ENCODE measurements at regions not wholly inside any gene's neighbourhood (a gene's known extent, or its start where the extent isn't known, plus 50 kb on each side); places are given as distances from the start of the nearest gene placed in this dataset.
A peak's percentile ranks its signal among the peaks of the same experiment; 100 is the strongest.

DNA sequence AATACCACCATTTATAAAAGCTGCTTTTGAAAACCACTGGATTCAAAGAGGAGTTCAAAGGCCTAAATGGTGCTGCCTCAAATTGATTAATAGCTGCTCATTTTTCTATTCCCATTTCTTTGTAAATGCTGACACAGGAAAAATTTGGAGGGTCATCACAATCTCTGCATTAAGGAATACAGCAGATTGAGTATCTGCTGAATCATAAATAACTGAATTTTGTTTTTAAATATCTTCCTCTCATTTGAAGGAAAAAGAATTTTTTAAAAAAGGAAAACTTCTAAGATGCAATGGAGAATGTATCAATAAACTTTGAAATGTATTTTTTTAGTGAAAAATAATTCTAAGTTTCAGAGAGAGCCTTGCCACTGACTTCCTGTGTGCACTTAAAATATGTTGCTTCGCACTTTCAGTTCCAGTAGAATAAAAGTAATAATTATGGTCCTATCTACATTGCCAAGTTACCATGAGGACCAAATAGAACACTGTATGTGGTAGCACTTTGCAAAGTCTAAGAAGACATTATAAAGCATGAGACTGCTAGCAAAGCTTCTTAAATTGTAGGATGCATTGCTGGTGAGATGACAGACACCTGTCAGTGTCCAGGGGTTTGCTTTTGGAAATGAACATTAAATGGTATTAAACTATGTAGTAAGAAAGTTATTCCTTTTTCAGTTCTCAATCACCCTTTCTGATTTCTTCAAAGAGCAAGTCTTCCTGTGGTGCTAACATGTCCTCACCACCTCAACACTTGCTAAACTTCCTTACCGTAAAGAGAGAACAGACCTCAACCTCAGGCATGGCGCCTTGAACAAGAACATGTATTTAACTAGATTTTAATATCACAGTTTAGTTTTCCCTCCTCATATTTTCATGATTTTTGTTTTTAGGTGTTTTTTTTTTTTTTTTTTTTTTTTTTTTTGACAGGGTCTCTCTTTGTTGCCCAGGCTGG, 555.1 kb downstream of the EBF1 start:
- Mint-ChIP-seq H3K36me3 (ENCODE audit: unreplicated experiment) (no peaks in the 10 kb centered on the region), H3K27me3 (ENCODE audit: unreplicated experiment) (no peaks in the 10 kb centered on the region)

DNA sequence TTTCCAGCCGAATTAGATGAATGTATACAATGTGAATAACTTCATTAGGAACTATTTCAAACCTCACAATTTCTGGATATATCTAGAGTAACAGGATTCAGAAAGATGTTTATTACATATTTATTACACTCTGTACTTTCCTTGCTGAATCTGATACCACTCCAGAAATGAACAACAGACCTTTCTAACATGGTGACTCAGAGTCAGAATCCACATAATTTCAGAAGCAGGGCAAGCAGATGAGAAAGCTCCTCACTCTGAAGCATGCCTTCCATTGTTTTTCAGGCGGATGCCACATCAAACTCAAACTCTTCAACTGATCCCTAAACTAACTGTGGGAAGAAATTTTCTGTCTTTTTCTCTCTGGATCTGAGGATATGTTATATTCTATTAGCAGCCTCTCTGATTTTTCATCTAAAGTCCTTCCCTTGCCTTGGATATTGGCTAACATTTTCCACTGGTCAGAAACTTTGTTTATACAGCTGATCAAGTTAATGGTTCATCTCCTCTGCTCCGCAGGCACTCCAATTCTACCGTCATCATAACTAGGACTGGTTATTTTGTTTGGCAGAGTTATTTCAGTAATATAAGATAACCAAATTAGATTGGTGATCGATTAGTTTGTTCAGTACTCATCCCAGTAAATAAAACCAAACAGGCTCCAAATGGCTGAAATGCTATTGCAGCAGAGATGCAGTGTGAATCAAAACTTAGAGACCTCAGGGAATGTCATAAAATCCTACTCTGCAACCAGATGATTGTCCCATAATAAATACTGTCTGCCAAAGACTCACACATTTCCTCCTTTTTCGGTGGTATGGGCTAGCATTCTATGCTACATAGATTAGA, 556.0 kb downstream of the EBF1 start:
- TF ChIP-seq, protein P1, sequence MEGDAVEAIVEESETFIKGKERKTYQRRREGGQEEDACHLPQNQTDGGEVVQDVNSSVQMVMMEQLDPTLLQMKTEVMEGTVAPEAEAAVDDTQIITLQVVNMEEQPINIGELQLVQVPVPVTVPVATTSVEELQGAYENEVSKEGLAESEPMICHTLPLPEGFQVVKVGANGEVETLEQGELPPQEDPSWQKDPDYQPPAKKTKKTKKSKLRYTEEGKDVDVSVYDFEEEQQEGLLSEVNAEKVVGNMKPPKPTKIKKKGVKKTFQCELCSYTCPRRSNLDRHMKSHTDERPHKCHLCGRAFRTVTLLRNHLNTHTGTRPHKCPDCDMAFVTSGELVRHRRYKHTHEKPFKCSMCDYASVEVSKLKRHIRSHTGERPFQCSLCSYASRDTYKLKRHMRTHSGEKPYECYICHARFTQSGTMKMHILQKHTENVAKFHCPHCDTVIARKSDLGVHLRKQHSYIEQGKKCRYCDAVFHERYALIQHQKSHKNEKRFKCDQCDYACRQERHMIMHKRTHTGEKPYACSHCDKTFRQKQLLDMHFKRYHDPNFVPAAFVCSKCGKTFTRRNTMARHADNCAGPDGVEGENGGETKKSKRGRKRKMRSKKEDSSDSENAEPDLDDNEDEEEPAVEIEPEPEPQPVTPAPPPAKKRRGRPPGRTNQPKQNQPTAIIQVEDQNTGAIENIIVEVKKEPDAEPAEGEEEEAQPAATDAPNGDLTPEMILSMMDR (IDR thresholded peaks at IDR 0.05) = no peak
- DNase-seq (ENCODE audit: extremely low spot score, unreplicated experiment) = no peak
- peak overlapping the region; percentile 93 for H3K27ac Mint-ChIP-seq (ENCODE audit: unreplicated experiment)

More for the DNA sequence above, 555.1 kb downstream of the EBF1 start:
- DNase-seq (ENCODE audit: extremely low spot score, unreplicated experiment) = no peak
- Mint-ChIP-seq H3K4me3 (ENCODE audit: unreplicated experiment) (no peak overlapping the region), H3K4me1 (ENCODE audit: unreplicated experiment) (peaks cover 41% of the 10 kb centered on the region), H3K27ac (ENCODE audit: unreplicated experiment) (peak overlapping the region; percentile 93), H3K9me3 (ENCODE audit: unreplicated experiment) (peaks cover 5% of the 10 kb centered on the region)
- TF ChIP-seq, protein P1 (IDR thresholded peaks at IDR 0.05) = no peak

DNA sequence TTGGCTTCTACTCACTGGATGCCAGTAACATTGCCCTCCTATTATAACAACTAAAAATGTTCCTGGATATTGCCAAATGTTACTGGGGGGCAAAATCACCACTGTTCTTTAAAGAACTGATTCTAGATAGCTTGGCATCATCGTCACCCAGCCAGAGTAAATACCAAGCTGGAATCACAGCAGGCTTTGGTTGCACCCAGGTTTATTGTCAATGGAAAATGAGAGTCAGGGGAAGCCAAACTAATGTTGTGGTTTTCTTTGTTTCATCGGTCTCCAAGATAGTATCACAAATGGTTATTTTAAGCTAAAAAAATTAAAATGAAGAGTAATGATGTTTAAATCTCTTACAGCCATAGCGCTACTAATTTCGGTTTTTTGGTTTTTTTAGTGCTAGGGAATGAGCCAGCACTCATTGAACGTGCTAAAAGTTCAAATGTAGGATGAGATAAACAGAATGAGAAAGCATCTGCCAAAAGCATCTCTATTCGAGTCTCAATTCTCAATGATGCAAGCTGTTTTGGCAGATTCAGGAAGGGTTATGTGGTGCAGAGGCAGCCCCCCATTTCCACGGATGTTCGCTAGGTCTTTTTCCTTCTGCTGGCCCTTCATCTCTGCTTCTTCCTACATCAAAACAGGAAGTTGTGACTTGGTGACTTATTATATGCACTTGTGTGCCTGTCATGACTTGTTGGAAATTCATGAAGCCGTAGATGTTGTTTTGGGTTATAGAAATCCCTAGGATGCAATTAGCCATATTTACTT, 558.0 kb downstream of the EBF1 start:
- Mint-ChIP-seq H3K9me3 (ENCODE audit: unreplicated experiment) (no peaks in the 10 kb centered on the region), H3K36me3 (ENCODE audit: unreplicated experiment) (no peaks in the 10 kb centered on the region), H3K4me3 (ENCODE audit: unreplicated experiment) (no peak overlapping the region), H3K4me1 (ENCODE audit: unreplicated experiment) (peaks cover 37% of the 10 kb centered on the region), H3K27ac (ENCODE audit: unreplicated experiment) (peak overlapping the region; percentile 73), H3K27me3 (ENCODE audit: unreplicated experiment) (peaks cover 6% of the 10 kb centered on the region)
- TF ChIP-seq, protein P1 (IDR thresholded peaks at IDR 0.05) = no peak
- no peak for DNase-seq (ENCODE audit: extremely low spot score, unreplicated experiment)

More for the DNA sequence above, 556.0 kb downstream of the EBF1 start:
- H3K9me3 Mint-ChIP-seq (ENCODE audit: unreplicated experiment) = peaks cover under 1% of the 10 kb centered on the region
- H3K36me3 Mint-ChIP-seq (ENCODE audit: unreplicated experiment) = no peaks in the 10 kb centered on the region
- H3K27me3 Mint-ChIP-seq (ENCODE audit: unreplicated experiment) = no peaks in the 10 kb centered on the region
- H3K4me1 Mint-ChIP-seq (ENCODE audit: unreplicated experiment) = peaks cover 41% of the 10 kb centered on the region
- no peak overlapping the region for H3K4me3 Mint-ChIP-seq (ENCODE audit: unreplicated experiment)

DNA sequence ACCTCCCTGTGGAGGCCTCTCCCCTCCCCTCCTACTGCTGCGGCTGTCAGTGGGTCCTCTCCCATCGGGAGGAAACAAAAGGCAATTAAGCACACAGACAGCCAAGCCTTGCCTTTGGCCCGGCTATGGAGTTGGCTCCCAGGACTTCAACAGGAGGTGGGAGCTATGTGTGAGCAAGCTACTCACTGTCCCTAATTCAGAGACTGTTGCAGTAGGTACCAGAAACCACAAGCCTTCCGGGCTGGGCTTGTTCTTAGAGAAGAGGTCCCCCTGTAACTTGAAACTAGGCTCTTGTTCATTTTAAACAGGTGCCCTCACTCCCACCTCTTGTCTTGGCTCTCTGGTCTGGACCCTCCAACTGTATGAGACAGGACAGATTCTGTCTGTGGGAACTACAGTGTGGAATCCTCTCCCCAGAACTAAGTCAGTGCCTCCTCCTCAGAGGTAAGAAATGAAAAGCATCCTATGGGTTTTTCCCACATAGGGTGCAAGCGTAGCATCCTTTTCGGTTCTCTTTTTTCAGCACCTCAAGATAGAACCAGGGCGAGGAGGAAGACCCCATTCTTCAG, 561.1 kb downstream of the EBF1 start:
- H3K4me3 Mint-ChIP-seq (ENCODE audit: unreplicated experiment) = no peak overlapping the region
- TF ChIP-seq, protein P1 (IDR thresholded peaks at IDR 0.05) = no peak
- no peak for DNase-seq (ENCODE audit: extremely low spot score, unreplicated experiment)

More for the DNA sequence above, 561.1 kb downstream of the EBF1 start:
- Mint-ChIP-seq H3K9me3 (ENCODE audit: unreplicated experiment) (no peaks in the 10 kb centered on the region), H3K27ac (ENCODE audit: unreplicated experiment) (no peak overlapping the region), H3K36me3 (ENCODE audit: unreplicated experiment) (peaks cover 6% of the 10 kb centered on the region), H3K4me1 (ENCODE audit: unreplicated experiment) (peaks cover 10% of the 10 kb centered on the region), H3K27me3 (ENCODE audit: unreplicated experiment) (peaks cover 11% of the 10 kb centered on the region)
